Loucy (cell line): ENCODE measurements at regions not wholly inside any gene's neighbourhood (a gene's known extent, or its start where the extent isn't known, plus 50 kb on each side); places are given as distances from the start of the nearest gene placed in this dataset.

Source experiments
- CTCF ChIP-seq: fragments of 200-600 bp; sonication (generic); conservative IDR thresholded peaks from 2 replicates; pipeline ENCODE4 v1.5.1; 2014; ENCODE audit warnings: mild to moderate bottlenecking, antibody characterized with exemption, low read length
- EZH2phosphoT487 ChIP-seq: fragments of 200-600 bp; IDR thresholded peaks from 2 replicates; pipeline ENCODE4 v1.6.1; 2018; ENCODE audit warnings: antibody characterized with exemption, mild to moderate bottlenecking, moderate library complexity, borderline replicate concordance

DNA sequence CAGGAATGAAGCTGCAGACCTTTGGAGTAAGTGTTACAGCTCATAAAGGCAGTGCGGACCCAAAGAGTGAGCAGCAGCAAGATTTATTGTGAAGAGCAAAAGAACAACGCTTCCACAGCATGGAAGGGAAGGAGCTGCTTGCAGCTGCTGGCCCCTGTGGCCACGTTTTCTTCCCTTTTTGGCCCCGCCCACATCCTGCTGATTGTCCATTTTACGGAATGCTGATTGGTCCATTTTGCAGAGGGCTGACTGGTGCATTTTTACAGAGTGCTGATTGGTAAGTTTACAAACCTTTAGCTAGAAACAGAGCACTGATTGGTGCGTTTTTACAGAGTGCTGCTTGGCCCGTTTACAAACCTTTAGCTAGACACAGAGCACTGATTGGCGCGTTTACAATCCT is 841.5 kb downstream of the CDH11 start:
- TF ChIP-seq CTCF (no peak), EZH2phosphoT487 (no peak)
